ENCODE measurements at regions not wholly inside any gene's neighbourhood (a gene's known extent, or its start where the extent isn't known, plus 50 kb on each side); places are given as distances from the start of the nearest gene placed in this dataset.

DNA sequence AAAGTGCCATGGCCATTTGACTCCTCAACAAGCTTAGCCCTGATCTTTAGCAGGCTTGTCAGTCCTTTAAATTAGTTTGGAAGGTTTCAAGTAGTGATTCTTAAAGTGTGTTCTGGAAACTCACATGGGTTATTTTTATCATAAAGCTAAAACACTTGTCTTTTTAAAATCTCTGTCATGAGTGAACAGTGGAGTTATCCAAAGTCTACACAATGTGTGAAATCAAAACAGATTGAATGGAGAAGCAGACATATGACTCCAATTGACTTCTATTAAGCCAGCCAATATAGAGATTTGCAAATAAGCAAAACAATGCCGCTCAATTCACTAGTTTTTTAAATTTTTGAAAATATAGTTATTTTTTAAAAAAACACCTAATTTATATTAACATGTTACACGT is 53.3 kb upstream of the SORCS3 start:
- TF ChIP-seq NFRKB (IDR thresholded peaks at IDR 0.05), result no peak
- no peak for TF ChIP-seq ELF4 (IDR thresholded peaks at IDR 0.05)
- no peak for TF ChIP-seq FOXA1 (IDR thresholded peaks at IDR 0.05)

Measured in HEK293T (cell line).